ENCODE measurements at regions not wholly inside any gene's neighbourhood (a gene's known extent, or its start where the extent isn't known, plus 50 kb on each side); places are given as distances from the start of the nearest gene placed in this dataset.

DNA sequence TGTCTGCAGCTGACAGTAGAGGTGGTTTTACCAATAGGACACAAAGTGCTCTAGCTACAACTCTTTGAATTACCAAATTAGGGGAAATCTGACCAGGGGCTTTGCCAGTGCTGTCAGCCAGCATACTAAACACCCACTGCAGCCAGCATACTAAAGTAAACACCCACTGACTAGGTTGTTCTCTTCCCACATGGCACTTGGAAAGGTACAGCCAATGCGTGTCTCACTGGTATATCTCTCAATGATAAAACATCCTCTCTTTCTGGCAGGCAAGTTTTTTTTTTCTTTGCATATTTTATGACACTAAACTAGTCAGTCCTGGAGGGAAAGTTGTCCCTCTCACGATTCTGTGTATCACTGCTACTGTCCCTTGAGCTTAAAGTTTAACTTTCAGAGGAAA is 216.1 kb downstream of the TLE1 start:
- H3K9me2 ChIP-seq (replicated peaks; ENCODE audit: low read depth, low read length): no peaks in the 10 kb centered on the region
- H3K27me3 ChIP-seq (ENCODE audit: insufficient read depth, low read length, poor library complexity, severe bottlenecking): no peaks in the 10 kb centered on the region
- no peaks in the 10 kb centered on the region for H3K79me2 ChIP-seq (ENCODE audit: insufficient read depth, low read length)
- H3K9me3 ChIP-seq (ENCODE audit: insufficient read depth, low read depth, low read length): no peaks in the 10 kb centered on the region
- no peak overlapping the region for H3K4me3 ChIP-seq (ENCODE audit: low read length, poor library complexity, severe bottlenecking)
- no peaks in the 10 kb centered on the region for H3K4me1 ChIP-seq (ENCODE audit: insufficient read depth, low read length, poor library complexity, severe bottlenecking)
- H3K4me2 ChIP-seq (ENCODE audit: low read depth, low read length, poor library complexity, severe bottlenecking): no peak overlapping the region
- H2AFZ ChIP-seq (ENCODE audit: low read length): no peak overlapping the region
- no peak for TF ChIP-seq EZH2phosphoT487 (IDR thresholded peaks at IDR 0.05; ENCODE audit: borderline replicate concordance)
- TF ChIP-seq, protein P1, sequence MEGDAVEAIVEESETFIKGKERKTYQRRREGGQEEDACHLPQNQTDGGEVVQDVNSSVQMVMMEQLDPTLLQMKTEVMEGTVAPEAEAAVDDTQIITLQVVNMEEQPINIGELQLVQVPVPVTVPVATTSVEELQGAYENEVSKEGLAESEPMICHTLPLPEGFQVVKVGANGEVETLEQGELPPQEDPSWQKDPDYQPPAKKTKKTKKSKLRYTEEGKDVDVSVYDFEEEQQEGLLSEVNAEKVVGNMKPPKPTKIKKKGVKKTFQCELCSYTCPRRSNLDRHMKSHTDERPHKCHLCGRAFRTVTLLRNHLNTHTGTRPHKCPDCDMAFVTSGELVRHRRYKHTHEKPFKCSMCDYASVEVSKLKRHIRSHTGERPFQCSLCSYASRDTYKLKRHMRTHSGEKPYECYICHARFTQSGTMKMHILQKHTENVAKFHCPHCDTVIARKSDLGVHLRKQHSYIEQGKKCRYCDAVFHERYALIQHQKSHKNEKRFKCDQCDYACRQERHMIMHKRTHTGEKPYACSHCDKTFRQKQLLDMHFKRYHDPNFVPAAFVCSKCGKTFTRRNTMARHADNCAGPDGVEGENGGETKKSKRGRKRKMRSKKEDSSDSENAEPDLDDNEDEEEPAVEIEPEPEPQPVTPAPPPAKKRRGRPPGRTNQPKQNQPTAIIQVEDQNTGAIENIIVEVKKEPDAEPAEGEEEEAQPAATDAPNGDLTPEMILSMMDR (conservative IDR thresholded peaks at IDR 0.05; ENCODE audit: low read length): no peak
- no peak overlapping the region for H3K9ac ChIP-seq (ENCODE audit: low read depth, low read length, poor library complexity, severe bottlenecking)
- H4K20me1 ChIP-seq (ENCODE audit: insufficient read depth, low read length, poor library complexity, severe bottlenecking): no peaks in the 10 kb centered on the region
- no peaks in the 10 kb centered on the region for H3K36me3 ChIP-seq (ENCODE audit: insufficient read depth, low read length)
- H3F3A ChIP-seq (ENCODE audit: low read depth): no peaks in the 10 kb centered on the region

DNA sequence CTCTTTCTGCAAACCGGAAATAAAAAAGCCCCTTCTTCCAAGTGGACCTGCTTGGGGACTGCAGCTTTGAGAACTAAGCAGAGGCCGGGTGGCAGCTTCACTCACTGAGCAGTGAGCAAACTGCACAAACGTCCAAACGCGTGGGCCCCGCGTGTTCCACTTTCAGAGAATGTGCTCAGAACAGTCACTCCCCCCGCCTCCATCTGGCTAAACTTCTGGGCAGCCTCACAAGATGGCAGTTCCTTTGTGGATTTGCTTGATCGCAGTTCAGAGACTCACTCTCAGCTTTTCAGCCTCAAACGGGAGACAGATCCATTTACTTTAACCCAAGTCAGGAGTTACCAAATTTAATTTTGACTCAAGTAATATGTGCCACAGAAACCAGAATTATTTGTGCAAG is 216.6 kb downstream of the TLE1 start:
- Histone ChIP-seq H3K79me2 (ENCODE audit: insufficient read depth, low read length) (no peaks in the 10 kb centered on the region), H2AFZ (ENCODE audit: low read length) (no peak overlapping the region), H3K9me3 (ENCODE audit: insufficient read depth, low read depth, low read length) (no peaks in the 10 kb centered on the region), H3K4me3 (ENCODE audit: low read length, poor library complexity, severe bottlenecking) (no peak overlapping the region), H3K4me1 (ENCODE audit: insufficient read depth, low read length, poor library complexity, severe bottlenecking) (no peaks in the 10 kb centered on the region), H3K9me2 (replicated peaks; ENCODE audit: low read depth, low read length) (no peaks in the 10 kb centered on the region), H3K9ac (ENCODE audit: low read depth, low read length, poor library complexity, severe bottlenecking) (no peak overlapping the region), H3K4me2 (ENCODE audit: low read depth, low read length, poor library complexity, severe bottlenecking) (no peak overlapping the region), H3K36me3 (ENCODE audit: insufficient read depth, low read length) (no peaks in the 10 kb centered on the region), H3F3A (ENCODE audit: low read depth) (no peaks in the 10 kb centered on the region), H3K27me3 (ENCODE audit: insufficient read depth, low read length, poor library complexity, severe bottlenecking) (no peaks in the 10 kb centered on the region), H4K20me1 (ENCODE audit: insufficient read depth, low read length, poor library complexity, severe bottlenecking) (no peaks in the 10 kb centered on the region)
- TF ChIP-seq, protein P1 (conservative IDR thresholded peaks at IDR 0.05; ENCODE audit: low read length): no peak
- TF ChIP-seq EZH2phosphoT487 (IDR thresholded peaks at IDR 0.05; ENCODE audit: borderline replicate concordance): no peak

DNA sequence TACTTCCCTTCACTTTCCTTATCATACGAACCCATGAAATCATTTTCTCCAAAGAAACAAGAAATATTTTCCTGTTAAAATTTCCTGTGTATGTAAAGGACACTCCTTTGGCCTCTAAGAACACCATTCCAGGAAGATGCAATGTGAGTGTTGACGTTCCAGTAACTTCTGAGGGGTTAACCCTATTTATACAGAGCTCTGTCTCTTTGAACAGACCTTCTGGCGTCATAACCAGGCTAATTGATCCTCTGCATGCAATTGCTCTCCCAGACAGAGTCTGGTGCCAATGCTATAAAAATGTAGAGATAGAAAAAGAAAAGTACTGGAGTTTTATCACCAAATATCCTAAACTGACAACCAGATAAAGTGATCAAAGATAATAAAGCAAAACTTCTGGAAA is 218.5 kb downstream of the TLE1 start:
- H3K9ac ChIP-seq (ENCODE audit: low read depth, low read length, poor library complexity, severe bottlenecking): no peak overlapping the region
- H3K4me2 ChIP-seq (ENCODE audit: low read depth, low read length, poor library complexity, severe bottlenecking): no peak overlapping the region
- H3F3A ChIP-seq (ENCODE audit: low read depth): no peaks in the 10 kb centered on the region
- H3K4me1 ChIP-seq (ENCODE audit: insufficient read depth, low read length, poor library complexity, severe bottlenecking): no peaks in the 10 kb centered on the region
- TF ChIP-seq, protein P1 (conservative IDR thresholded peaks at IDR 0.05; ENCODE audit: low read length): no peak
- no peak for TF ChIP-seq EZH2phosphoT487 (IDR thresholded peaks at IDR 0.05; ENCODE audit: borderline replicate concordance)
- H4K20me1 ChIP-seq (ENCODE audit: insufficient read depth, low read length, poor library complexity, severe bottlenecking): no peaks in the 10 kb centered on the region
- no peak overlapping the region for H2AFZ ChIP-seq (ENCODE audit: low read length)
- no peaks in the 10 kb centered on the region for H3K9me3 ChIP-seq (ENCODE audit: insufficient read depth, low read depth, low read length)
- no peaks in the 10 kb centered on the region for H3K36me3 ChIP-seq (ENCODE audit: insufficient read depth, low read length)
- H3K27me3 ChIP-seq (ENCODE audit: insufficient read depth, low read length, poor library complexity, severe bottlenecking): no peaks in the 10 kb centered on the region
- no peaks in the 10 kb centered on the region for H3K79me2 ChIP-seq (ENCODE audit: insufficient read depth, low read length)
- H3K4me3 ChIP-seq (ENCODE audit: low read length, poor library complexity, severe bottlenecking): no peak overlapping the region
- no peaks in the 10 kb centered on the region for H3K9me2 ChIP-seq (replicated peaks; ENCODE audit: low read depth, low read length)

All from Loucy (cell line).